Adrenal gland (tissue), 9 donors: ENCODE measurements at regions not wholly inside any gene's neighbourhood (a gene's known extent, or its start where the extent isn't known, plus 50 kb on each side); places are given as distances from the start of the nearest gene placed in this dataset.

Source experiments
- DNase-seq, 7 donors: peaks; one replicate each; pipeline ENCODE4 v3.0.0-alpha.2; 2019 to 2020
- H3K27ac ChIP-seq, 5 donors: fragments of 200-600 bp; sonication (generic) in 4 of 5; 1 replicate in 3 of 5; 2 replicates in 2 of 5; pipeline versions ENCODE4 v1.5.1 to v1.8.0; 2016 to 2020; ENCODE audit warnings: mild to moderate bottlenecking in 1 of 5
- H3K27me3 ChIP-seq: fragments of 200-600 bp; 2 replicates; pipeline ENCODE4 v1.8.0; 2021
- H3K36me3 ChIP-seq, 2 donors: fragments of 200-600 bp; replicated peaks in 1 of 2; 1 replicate in 1 of 2; 2 replicates in 1 of 2; pipeline versions ENCODE4 v1.5.1 to v1.8.0; 2018 to 2022
- H3K4me1 ChIP-seq, 2 donors: fragments of 200-600 bp; replicated peaks in 1 of 2; 1 replicate in 1 of 2; 2 replicates in 1 of 2; pipeline versions ENCODE4 v1.5.1 to v1.8.0; 2018 to 2021
- H3K4me3 ChIP-seq, 4 donors: fragments of 200-600 bp; sonication (generic) in 3 of 4; one replicate each; pipeline ENCODE4 v1.5.1; 2016 to 2018
- H3K9me3 ChIP-seq, 3 donors: fragments of 200-600 bp; sonication (generic) in 1 of 3; replicated peaks in 1 of 3; 1 replicate in 2 of 3; 2 replicates in 1 of 3; pipeline versions ENCODE4 v1.5.1 to v1.8.0; 2016 to 2021
- CTCF ChIP-seq, 6 experiments: fragments of 450-650 bp in 4 of 6; fragments of 200-600 bp in 2 of 6; sonication (generic) in 1 of 6; IDR thresholded peaks; 1 replicate in 5 of 6; 2 replicates in 1 of 6; pipeline versions ENCODE4 v1.5.1 to v1.8.0; 2016 to 2021; ENCODE audit warnings: antibody characterized with exemption in 6 of 6, mild to moderate bottlenecking in 2 of 6, moderate library complexity in 1 of 6
- POLR2A ChIP-seq, 2 donors: fragments of 450-650 bp; IDR thresholded peaks; one replicate each; pipeline ENCODE4 v1.6.1; 2017; ENCODE audit warnings: antibody characterized with exemption in 2 of 2, mild to moderate bottlenecking in 2 of 2, moderate library complexity in 1 of 2
- WGBS, 4 donors: extraction: QIAGEN DNeasy Blood & Tissue Kit in 2 of 4; methylation state at CpG; one replicate each; pipeline versions ENCODE4 v1.1.5 to v1.1.7; 2013 to 2017; 5-methylcytosine and 5-hydroxymethylcytosine counted together
- intact Hi-C, 2 donors: fragments of 100-400 bp; cut with DNase I; formaldehyde crosslinking; loops; one replicate each; pipeline versions ENCODE4 v1.14.1 to v1.15.0; 2022 to 2023
- donor health status: healthy with polysubstance abuse.
- donor health status: Bipolar disorder and iron deficiency.
- donor health status: DM: yes; HTN: yes; CAD: no.
- donor health status: DM: no; HTN: no; CAD: no.
- donor health status: DM: no; HTN: no; CAD: no.

DNA sequence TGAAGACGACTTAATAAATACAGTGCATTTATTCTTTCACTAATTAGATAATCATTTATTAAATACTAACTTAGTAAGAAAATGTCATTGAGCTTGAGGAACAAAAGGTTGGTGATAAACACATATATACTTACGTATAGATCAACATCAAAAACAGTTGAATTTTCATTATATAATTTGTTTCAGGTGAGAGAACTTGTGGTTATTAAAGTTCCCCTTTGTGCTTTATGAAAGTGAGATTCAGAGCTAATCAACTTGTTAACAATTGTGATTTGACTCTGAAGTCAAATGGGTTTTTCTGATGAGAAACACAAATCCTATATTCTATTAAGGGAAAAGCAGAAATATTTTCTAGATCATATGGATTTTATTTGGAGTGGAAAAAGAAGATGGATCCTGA, 524.0 kb downstream of the SOX11 start:
- TF ChIP-seq POLR2A (IDR thresholded peaks at IDR 0.05) (no peak), CTCF (IDR thresholded peaks at IDR 0.05) (no peak)
- intact Hi-C loops: no loop called here
- no peak overlapping the region for H3K27ac ChIP-seq
- H3K27me3 ChIP-seq: no peaks in the 10 kb centered on the region
- H3K9me3 ChIP-seq: no peaks in the 10 kb centered on the region
- 80 to 88% (median 86%) methylated on average over 2 of the region's 2 CpGs for WGBS, 4 donors
- H3K4me3 ChIP-seq: no peak overlapping the region
- H3K36me3 ChIP-seq: no peaks in the 10 kb centered on the region
- DNase-seq: no peak
- no peaks in the 10 kb centered on the region for H3K4me1 ChIP-seq

DNA sequence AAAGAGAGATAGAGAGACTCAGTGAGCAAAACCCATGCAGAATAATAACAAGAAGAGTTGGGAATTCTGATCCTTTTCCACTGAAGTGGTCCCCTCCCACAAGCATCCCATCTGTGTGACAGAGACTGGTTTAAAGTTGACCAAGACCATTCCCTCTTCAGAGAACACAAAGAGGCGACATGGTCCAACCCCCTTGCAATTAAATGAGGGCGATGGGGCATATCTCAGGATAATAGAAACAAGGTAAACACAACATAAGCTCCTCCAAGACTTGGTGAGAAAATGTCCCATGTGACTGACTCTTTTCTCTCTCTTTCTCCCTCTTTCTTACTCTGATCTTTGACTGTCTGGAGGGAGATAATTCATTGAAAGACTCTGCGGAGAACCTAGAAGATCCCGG, 526.7 kb downstream of the SOX11 start:
- TF ChIP-seq POLR2A (IDR thresholded peaks at IDR 0.05) (no peak), CTCF (IDR thresholded peaks at IDR 0.05) (no peak)
- WGBS, 4 donors: 73 to 88% (median 83%) methylated on average over 4 of the region's 4 CpGs
- Histone ChIP-seq H3K27ac (no peak overlapping the region), H3K4me1 (no peaks in the 10 kb centered on the region), H3K27me3 (no peaks in the 10 kb centered on the region), H3K9me3 (no peaks in the 10 kb centered on the region), H3K36me3 (no peaks in the 10 kb centered on the region), H3K4me3 (no peak overlapping the region)
- intact Hi-C loops: no loop called here
- DNase-seq: no peak

DNA sequence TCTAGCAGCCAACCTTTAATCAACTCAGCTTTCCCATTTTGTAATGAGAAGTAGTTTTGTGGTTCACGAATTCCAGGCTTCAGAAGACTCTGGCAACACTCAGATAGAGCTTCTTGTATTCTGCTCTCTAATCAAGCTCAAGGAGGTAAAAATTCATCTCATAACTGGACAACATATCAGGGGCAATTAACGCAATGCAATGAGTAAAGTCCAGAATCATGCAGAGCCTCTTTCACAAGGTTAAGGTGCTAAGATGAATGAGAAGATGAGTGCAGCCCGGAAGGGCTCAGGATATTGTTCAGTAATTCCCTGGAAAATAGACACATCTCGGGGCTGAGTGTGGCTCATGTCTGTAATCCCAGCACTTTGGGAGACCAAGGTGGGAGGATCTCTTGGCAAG, 527.7 kb downstream of the SOX11 start:
- TF ChIP-seq POLR2A (IDR thresholded peaks at IDR 0.05): no peak
- TF ChIP-seq CTCF (IDR thresholded peaks at IDR 0.05): no peak
- no peaks in the 10 kb centered on the region for H3K36me3 ChIP-seq
- H3K9me3 ChIP-seq: no peaks in the 10 kb centered on the region
- no peak overlapping the region for H3K27ac ChIP-seq
- no peaks in the 10 kb centered on the region for H3K27me3 ChIP-seq
- DNase-seq: no peak
- H3K4me1 ChIP-seq: no peaks in the 10 kb centered on the region
- WGBS, 4 donors: 77 to 85% (median 80%) methylated on average over 4 of the region's 4 CpGs
- intact Hi-C loops: no loop called here
- H3K4me3 ChIP-seq: no peak overlapping the region

GRCh38 chr2:6222296-6222695, 530.1 kb downstream of the SOX11 start:
- Histone ChIP-seq H3K36me3 (no peaks in the 10 kb centered on the region), H3K27ac (no peak overlapping the region), H3K27me3 (no peaks in the 10 kb centered on the region), H3K4me3 (no peak overlapping the region), H3K9me3 (no peaks in the 10 kb centered on the region), H3K4me1 (no peaks in the 10 kb centered on the region)
- TF ChIP-seq CTCF (IDR thresholded peaks at IDR 0.05) (no peak), POLR2A (IDR thresholded peaks at IDR 0.05) (no peak)
- DNase-seq: no peak
- 81 to 93% (median 86%) methylated on average over 4 of the region's 4 CpGs for WGBS, 4 donors
- intact Hi-C loops: no loop called here
